ENCODE measurements at regions not wholly inside any gene's neighbourhood (a gene's known extent, or its start where the extent isn't known, plus 50 kb on each side); places are given as distances from the start of the nearest gene placed in this dataset.

GRCh38 chr21:16750926-16751325 is 761.9 kb upstream of the CXADR start:
- intact Hi-C loops (cut with DNase I): no loop called here
- Histone ChIP-seq H3K4me1 (ENCODE audit: control insufficient read depth in 2 of 3, insufficient read depth in 2 of 3, low read depth in 1 of 3, low read length in 3 of 3) (no peaks in the 10 kb centered on the region), H3K9me3 (ENCODE audit: control insufficient read depth in 2 of 3, insufficient read depth in 1 of 3, low read length in 3 of 3) (no peaks in the 10 kb centered on the region), H3K27ac (ENCODE audit: low read depth in 2 of 2, low read length in 2 of 2) (no peak overlapping the region), H3K36me3 (ENCODE audit: control insufficient read depth in 2 of 3, insufficient read depth in 3 of 3, low read length in 3 of 3) (no peaks in the 10 kb centered on the region), H3K4me3 (ENCODE audit: low read length in 3 of 3) (no peak overlapping the region), H3K9ac (ENCODE audit: low read length in 3 of 3) (no peak overlapping the region), H3K27me3 (ENCODE audit: control insufficient read depth, insufficient read depth, low read length) (no peaks in the 10 kb centered on the region)
- no peak for TF ChIP-seq CTCF (IDR thresholded peaks at IDR 0.05; ENCODE audit: borderline replicate concordance, extremely low read depth, insufficient read depth)
- no peak for DNase-seq
- no peak for FAIRE-seq

GRCh38 chr21:16751695-16752474 is 761.0 kb upstream of the CXADR start:
- DNase-seq (no peak), FAIRE-seq (no peak)
- intact Hi-C loops (cut with DNase I): no loop called here
- H3K4me3 ChIP-seq (ENCODE audit: low read length in 3 of 3): no peak overlapping the region
- H3K9ac ChIP-seq (ENCODE audit: low read length in 3 of 3): no peak overlapping the region
- H3K27me3 ChIP-seq (ENCODE audit: control insufficient read depth, insufficient read depth, low read length): no peaks in the 10 kb centered on the region
- TF ChIP-seq CTCF (IDR thresholded peaks at IDR 0.05; ENCODE audit: borderline replicate concordance, extremely low read depth, insufficient read depth): no peak
- no peak overlapping the region for H3K27ac ChIP-seq (ENCODE audit: low read depth in 2 of 2, low read length in 2 of 2)
- no peaks in the 10 kb centered on the region for H3K36me3 ChIP-seq (ENCODE audit: control insufficient read depth in 2 of 3, insufficient read depth in 3 of 3, low read length in 3 of 3)
- no peaks in the 10 kb centered on the region for H3K9me3 ChIP-seq (ENCODE audit: control insufficient read depth in 2 of 3, insufficient read depth in 1 of 3, low read length in 3 of 3)
- H3K4me1 ChIP-seq (ENCODE audit: control insufficient read depth in 2 of 3, insufficient read depth in 2 of 3, low read depth in 1 of 3, low read length in 3 of 3): no peaks in the 10 kb centered on the region

- no peaks in the 10 kb centered on the region for H3K9me3 ChIP-seq (ENCODE audit: control insufficient read depth in 2 of 3, insufficient read depth in 1 of 3, low read length in 3 of 3)
- TF ChIP-seq CTCF (IDR thresholded peaks at IDR 0.05; ENCODE audit: borderline replicate concordance, extremely low read depth, insufficient read depth): no peak
- no peaks in the 10 kb centered on the region for H3K36me3 ChIP-seq (ENCODE audit: control insufficient read depth in 2 of 3, insufficient read depth in 3 of 3, low read length in 3 of 3)
- no peak overlapping the region for H3K27ac ChIP-seq (ENCODE audit: low read depth in 2 of 2, low read length in 2 of 2)
- no peak overlapping the region for H3K4me3 ChIP-seq (ENCODE audit: low read length in 3 of 3)
- H3K27me3 ChIP-seq (ENCODE audit: control insufficient read depth, insufficient read depth, low read length): no peaks in the 10 kb centered on the region
- no peaks in the 10 kb centered on the region for H3K4me1 ChIP-seq (ENCODE audit: control insufficient read depth in 2 of 3, insufficient read depth in 2 of 3, low read depth in 1 of 3, low read length in 3 of 3)
- intact Hi-C loops (cut with DNase I): no loop called here
- FAIRE-seq: no peak
- no peak overlapping the region for H3K9ac ChIP-seq (ENCODE audit: low read length in 3 of 3)
- DNase-seq: no peak
Measured at GRCh38 chr21:16752475-16752857, 760.4 kb upstream of the CXADR start.

GRCh38 chr21:16755061-16755460 is 757.8 kb upstream of the CXADR start:
- Histone ChIP-seq H3K4me3 (ENCODE audit: low read length in 3 of 3) (no peak overlapping the region), H3K9me3 (ENCODE audit: control insufficient read depth in 2 of 3, insufficient read depth in 1 of 3, low read length in 3 of 3) (no peaks in the 10 kb centered on the region), H3K4me1 (ENCODE audit: control insufficient read depth in 2 of 3, insufficient read depth in 2 of 3, low read depth in 1 of 3, low read length in 3 of 3) (no peaks in the 10 kb centered on the region), H3K36me3 (ENCODE audit: control insufficient read depth in 2 of 3, insufficient read depth in 3 of 3, low read length in 3 of 3) (no peaks in the 10 kb centered on the region), H3K27me3 (ENCODE audit: control insufficient read depth, insufficient read depth, low read length) (no peaks in the 10 kb centered on the region), H3K9ac (ENCODE audit: low read length in 3 of 3) (no peak overlapping the region), H3K27ac (ENCODE audit: low read depth in 2 of 2, low read length in 2 of 2) (no peak overlapping the region)
- DNase-seq (no peak), FAIRE-seq (no peak)
- TF ChIP-seq CTCF (IDR thresholded peaks at IDR 0.05; ENCODE audit: borderline replicate concordance, extremely low read depth, insufficient read depth): no peak
- intact Hi-C loops (cut with DNase I): no loop called here
